Liver (tissue), 8 donors: ENCODE measurements at regions not wholly inside any gene's neighbourhood (a gene's known extent, or its start where the extent isn't known, plus 50 kb on each side); places are given as distances from the start of the nearest gene placed in this dataset.

Source experiments
- DNase-seq: peaks from one replicate; pipeline ENCODE4 v3.0.0-alpha.2; 2017; ENCODE audit warnings: low spot score
- H3K27ac ChIP-seq, 2 donors: one replicate each; pipeline ENCODE4 v1.7.0; 2013; ENCODE audit warnings: inconsistent platforms in 2 of 2, low read length in 2 of 2, control low read depth in 1 of 2, low read depth in 1 of 2, mild to moderate bottlenecking in 1 of 2
- H3K27me3 ChIP-seq, 4 donors: one replicate each; pipeline versions ENCODE4 v1.6.1 to v1.7.0; 2013; ENCODE audit warnings: low read length in 3 of 4, inconsistent platforms in 1 of 4, mild to moderate bottlenecking in 1 of 4, moderate library complexity in 1 of 4; ENCODE audit not compliant: control insufficient read depth in 4 of 4, insufficient read depth in 4 of 4
- H3K36me3 ChIP-seq, 4 donors: one replicate each; pipeline versions ENCODE4 v1.6.1 to v1.7.0; 2013; ENCODE audit warnings: low read length in 3 of 4, mild to moderate bottlenecking in 3 of 4, low read depth in 1 of 4, moderate library complexity in 1 of 4; ENCODE audit not compliant: control insufficient read depth in 4 of 4, insufficient read depth in 3 of 4
- H3K4me1 ChIP-seq, 4 donors: one replicate each; pipeline versions ENCODE4 v1.6.1 to v1.7.0; 2013; ENCODE audit warnings: low read length in 3 of 4, mild to moderate bottlenecking in 3 of 4, moderate library complexity in 1 of 4; ENCODE audit not compliant: control insufficient read depth in 4 of 4, insufficient read depth in 4 of 4
- H3K4me3 ChIP-seq, 3 donors: one replicate each; pipeline versions ENCODE4 v1.6.1 to v1.7.0; 2013; ENCODE audit warnings: low read length in 3 of 3, control low read depth in 1 of 3, low read depth in 1 of 3, mild to moderate bottlenecking in 1 of 3
- H3K9ac ChIP-seq, 2 donors: one replicate each; pipeline ENCODE4 v1.7.0; 2013; ENCODE audit warnings: low read length in 2 of 2, mild to moderate bottlenecking in 2 of 2, moderate library complexity in 2 of 2, control low read depth in 1 of 2, low read depth in 1 of 2
- H3K9me3 ChIP-seq, 4 donors: one replicate each; pipeline versions ENCODE4 v1.6.1 to v1.7.0; 2013; ENCODE audit warnings: low read length in 3 of 4; ENCODE audit not compliant: control insufficient read depth in 4 of 4
- EGR1 ChIP-seq, 2 donors: IDR thresholded peaks; 2 replicates each; pipeline ENCODE4 v1.6.1; 2016 to 2018; ENCODE audit warnings: antibody characterized with exemption in 2 of 2, low read depth in 2 of 2
- FOXA1 ChIP-seq: IDR thresholded peaks from 2 replicates; pipeline ENCODE4 v1.6.1; 2016; ENCODE audit warnings: antibody characterized with exemption
- FOXA2 ChIP-seq: IDR thresholded peaks from 2 replicates; pipeline ENCODE4 v1.6.1; 2016; ENCODE audit warnings: antibody characterized with exemption
- GABPA ChIP-seq, 2 donors: IDR thresholded peaks in 1 of 2; conservative IDR thresholded peaks in 1 of 2; 2 replicates each; pipeline ENCODE4 v1.6.1; 2016; ENCODE audit warnings: antibody characterized with exemption in 2 of 2, mild to moderate bottlenecking in 1 of 2, moderate library complexity in 1 of 2
- HNF4A ChIP-seq, 2 donors: conservative IDR thresholded peaks; 2 replicates each; pipeline ENCODE4 v1.6.1; 2016; ENCODE audit warnings: antibody characterized with exemption in 2 of 2, mild to moderate bottlenecking in 2 of 2
- HNF4G ChIP-seq: IDR thresholded peaks from 2 replicates; pipeline ENCODE4 v1.6.1; 2016; ENCODE audit warnings: antibody characterized with exemption
- JUND ChIP-seq, 2 donors: IDR thresholded peaks; 2 replicates each; pipeline ENCODE4 v1.6.1; 2016; ENCODE audit warnings: antibody characterized with exemption in 2 of 2
- MAX ChIP-seq: IDR thresholded peaks from 2 replicates; pipeline ENCODE4 v1.6.1; 2016; ENCODE audit warnings: antibody characterized with exemption
- NR2F2 ChIP-seq: IDR thresholded peaks from 2 replicates; pipeline ENCODE4 v1.6.1; 2016; ENCODE audit warnings: antibody characterized with exemption
- RAD21 ChIP-seq, 2 donors: IDR thresholded peaks; 2 replicates each; pipeline ENCODE4 v1.6.1; 2016; ENCODE audit warnings: antibody characterized with exemption in 2 of 2, mild to moderate bottlenecking in 2 of 2
- RXRA ChIP-seq, 2 donors: IDR thresholded peaks; 2 replicates each; pipeline ENCODE4 v1.6.1; 2017 to 2018; ENCODE audit warnings: antibody characterized with exemption in 2 of 2, mild to moderate bottlenecking in 1 of 2
- SP1 ChIP-seq: IDR thresholded peaks from 2 replicates; pipeline ENCODE4 v1.6.1; 2018; ENCODE audit warnings: antibody characterized with exemption, mild to moderate bottlenecking
- TAF1 ChIP-seq: conservative IDR thresholded peaks from 2 replicates; pipeline ENCODE4 v1.6.1; 2016; ENCODE audit warnings: antibody characterized with exemption, mild to moderate bottlenecking
- YY1 ChIP-seq: IDR thresholded peaks from 2 replicates; pipeline ENCODE4 v1.6.1; 2016; ENCODE audit warnings: antibody characterized with exemption, mild to moderate bottlenecking
- ZBTB33 ChIP-seq: IDR thresholded peaks from 2 replicates; pipeline ENCODE4 v1.6.1; 2016; ENCODE audit warnings: antibody characterized with exemption
- WGBS: extraction: QIAGEN DNeasy Blood & Tissue Kit; methylation state at CpG from one replicate; pipeline ENCODE4 v1.1.7; 2013; 5-methylcytosine and 5-hydroxymethylcytosine counted together
- TF ChIP-seq, protein P1 (sequence below): fragments of 150-350 bp; IDR thresholded peaks from 2 replicates; pipeline ENCODE4 v1.5.1; 2017; ENCODE audit warnings: improper control_type of control experiment, low read depth, low read length; ENCODE audit not compliant: missing input control
- TF ChIP-seq, protein P2 (sequence below): IDR thresholded peaks from 2 replicates; pipeline ENCODE4 v1.6.1; 2016; ENCODE audit warnings: antibody characterized with exemption, mild to moderate bottlenecking
- TF ChIP-seq, protein P3 (sequence below): IDR thresholded peaks from 2 replicates; pipeline ENCODE4 v1.6.1; 2016; ENCODE audit warnings: antibody characterized with exemption
- donor health status: healthy.
- donor health status: healthy.
- donor health status: healthy.
- donor health status: healthy.
- donor health status: healthy.

DNA sequence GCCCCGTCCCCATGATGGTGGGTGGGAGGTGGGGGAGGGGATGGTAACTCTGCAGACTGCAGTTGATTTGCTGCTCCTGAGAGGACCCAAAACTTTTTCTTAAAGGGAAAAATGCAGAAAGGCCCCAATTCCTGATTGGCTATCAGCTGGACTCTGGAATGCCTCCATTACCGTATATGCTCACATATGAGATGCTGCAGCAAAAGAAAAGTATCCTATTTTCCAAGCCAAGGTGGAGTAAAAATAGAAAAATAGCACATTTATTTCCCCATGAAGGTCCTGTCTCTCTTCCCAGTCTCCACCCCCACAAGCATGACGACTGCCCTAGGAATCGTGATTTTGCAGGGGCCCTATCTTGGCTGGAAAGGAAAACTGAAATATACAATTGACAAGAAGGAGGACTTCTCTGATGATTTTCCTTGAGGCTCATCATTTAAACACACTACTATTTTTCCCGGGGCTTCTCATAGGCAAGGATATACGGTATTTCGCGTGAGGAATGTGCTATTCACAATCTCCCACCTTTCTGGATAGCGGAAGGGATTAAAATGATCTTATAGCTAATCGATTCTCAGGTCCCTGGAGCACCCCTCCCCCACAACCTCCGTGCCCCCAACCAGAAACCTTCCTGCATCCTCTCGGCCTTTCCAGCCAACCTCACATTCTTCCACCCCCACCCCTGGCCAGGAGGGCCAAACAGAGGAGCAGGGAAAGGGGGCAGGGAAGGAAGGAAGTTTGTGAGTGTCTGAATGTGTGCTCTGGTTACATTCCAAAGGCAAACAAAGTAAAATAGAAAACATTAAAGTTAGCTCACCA lies 138.9 kb upstream of the CCND2 start:
- peaks cover 0 to 4% (median 0%) of the 10 kb centered on the region in 4 donors for H3K9me3 ChIP-seq
- no peak overlapping the region for H3K4me3 ChIP-seq
- no peaks in the 10 kb centered on the region for H3K27me3 ChIP-seq
- H3K36me3 ChIP-seq, result no peaks in the 10 kb centered on the region
- H3K4me1 ChIP-seq, result no peaks in the 10 kb centered on the region
- H3K9ac ChIP-seq, result no peak overlapping the region
- TF ChIP-seq SP1, result no peak
- TF ChIP-seq EGR1 (IDR thresholded peaks at IDR 0.05; ENCODE audit: low read depth in 2 of 2), result no peak
- TF ChIP-seq, protein P1, sequence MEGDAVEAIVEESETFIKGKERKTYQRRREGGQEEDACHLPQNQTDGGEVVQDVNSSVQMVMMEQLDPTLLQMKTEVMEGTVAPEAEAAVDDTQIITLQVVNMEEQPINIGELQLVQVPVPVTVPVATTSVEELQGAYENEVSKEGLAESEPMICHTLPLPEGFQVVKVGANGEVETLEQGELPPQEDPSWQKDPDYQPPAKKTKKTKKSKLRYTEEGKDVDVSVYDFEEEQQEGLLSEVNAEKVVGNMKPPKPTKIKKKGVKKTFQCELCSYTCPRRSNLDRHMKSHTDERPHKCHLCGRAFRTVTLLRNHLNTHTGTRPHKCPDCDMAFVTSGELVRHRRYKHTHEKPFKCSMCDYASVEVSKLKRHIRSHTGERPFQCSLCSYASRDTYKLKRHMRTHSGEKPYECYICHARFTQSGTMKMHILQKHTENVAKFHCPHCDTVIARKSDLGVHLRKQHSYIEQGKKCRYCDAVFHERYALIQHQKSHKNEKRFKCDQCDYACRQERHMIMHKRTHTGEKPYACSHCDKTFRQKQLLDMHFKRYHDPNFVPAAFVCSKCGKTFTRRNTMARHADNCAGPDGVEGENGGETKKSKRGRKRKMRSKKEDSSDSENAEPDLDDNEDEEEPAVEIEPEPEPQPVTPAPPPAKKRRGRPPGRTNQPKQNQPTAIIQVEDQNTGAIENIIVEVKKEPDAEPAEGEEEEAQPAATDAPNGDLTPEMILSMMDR, result no peak
- TF ChIP-seq HNF4G, result no peak
- no peak for TF ChIP-seq TAF1
- TF ChIP-seq NR2F2, result no peak
- TF ChIP-seq ZBTB33, result no peak
- no peak for TF ChIP-seq RAD21 (IDR thresholded peaks at IDR 0.05)
- no peak for TF ChIP-seq MAX
- no peak for TF ChIP-seq GABPA (IDR thresholded peaks at IDR 0.05 in 1 of 2, conservative IDR thresholded peaks at IDR 0.05 in 1 of 2)
- TF ChIP-seq JUND (IDR thresholded peaks at IDR 0.05), result no peak
- TF ChIP-seq FOXA1, result no peak
- no peak for TF ChIP-seq HNF4A (conservative IDR thresholded peaks at IDR 0.05)
- TF ChIP-seq YY1, result no peak
- TF ChIP-seq RXRA (IDR thresholded peaks at IDR 0.05), result no peak
- TF ChIP-seq FOXA2, result no peak
- TF ChIP-seq, protein P2, sequence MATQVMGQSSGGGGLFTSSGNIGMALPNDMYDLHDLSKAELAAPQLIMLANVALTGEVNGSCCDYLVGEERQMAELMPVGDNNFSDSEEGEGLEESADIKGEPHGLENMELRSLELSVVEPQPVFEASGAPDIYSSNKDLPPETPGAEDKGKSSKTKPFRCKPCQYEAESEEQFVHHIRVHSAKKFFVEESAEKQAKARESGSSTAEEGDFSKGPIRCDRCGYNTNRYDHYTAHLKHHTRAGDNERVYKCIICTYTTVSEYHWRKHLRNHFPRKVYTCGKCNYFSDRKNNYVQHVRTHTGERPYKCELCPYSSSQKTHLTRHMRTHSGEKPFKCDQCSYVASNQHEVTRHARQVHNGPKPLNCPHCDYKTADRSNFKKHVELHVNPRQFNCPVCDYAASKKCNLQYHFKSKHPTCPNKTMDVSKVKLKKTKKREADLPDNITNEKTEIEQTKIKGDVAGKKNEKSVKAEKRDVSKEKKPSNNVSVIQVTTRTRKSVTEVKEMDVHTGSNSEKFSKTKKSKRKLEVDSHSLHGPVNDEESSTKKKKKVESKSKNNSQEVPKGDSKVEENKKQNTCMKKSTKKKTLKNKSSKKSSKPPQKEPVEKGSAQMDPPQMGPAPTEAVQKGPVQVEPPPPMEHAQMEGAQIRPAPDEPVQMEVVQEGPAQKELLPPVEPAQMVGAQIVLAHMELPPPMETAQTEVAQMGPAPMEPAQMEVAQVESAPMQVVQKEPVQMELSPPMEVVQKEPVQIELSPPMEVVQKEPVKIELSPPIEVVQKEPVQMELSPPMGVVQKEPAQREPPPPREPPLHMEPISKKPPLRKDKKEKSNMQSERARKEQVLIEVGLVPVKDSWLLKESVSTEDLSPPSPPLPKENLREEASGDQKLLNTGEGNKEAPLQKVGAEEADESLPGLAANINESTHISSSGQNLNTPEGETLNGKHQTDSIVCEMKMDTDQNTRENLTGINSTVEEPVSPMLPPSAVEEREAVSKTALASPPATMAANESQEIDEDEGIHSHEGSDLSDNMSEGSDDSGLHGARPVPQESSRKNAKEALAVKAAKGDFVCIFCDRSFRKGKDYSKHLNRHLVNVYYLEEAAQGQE, result no peak
- TF ChIP-seq, protein P3, sequence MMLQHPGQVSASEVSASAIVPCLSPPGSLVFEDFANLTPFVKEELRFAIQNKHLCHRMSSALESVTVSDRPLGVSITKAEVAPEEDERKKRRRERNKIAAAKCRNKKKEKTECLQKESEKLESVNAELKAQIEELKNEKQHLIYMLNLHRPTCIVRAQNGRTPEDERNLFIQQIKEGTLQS, result no peak
- H3K27ac ChIP-seq, result no peak overlapping the region
- 33% methylated on average over 12 of the region's 12 CpGs for WGBS
- no peak for DNase-seq
